Neural progenitor cell (in vitro differentiated cells): ENCODE measurements at regions not wholly inside any gene's neighbourhood (a gene's known extent, or its start where the extent isn't known, plus 50 kb on each side); places are given as distances from the start of the nearest gene placed in this dataset.

ENCODE experiments used
- EZH2 ChIP-seq: fragments of 200-600 bp; sonication (generic); IDR thresholded peaks from 2 replicates; pipeline ENCODE4 v1.6.1; 2017; ENCODE audit warnings: antibody characterized with exemption, mild to moderate bottlenecking, moderate library complexity
- EZH2phosphoT487 ChIP-seq: fragments of 200-600 bp; sonication (generic); IDR thresholded peaks from 2 replicates; pipeline ENCODE4 v1.6.1; 2017; ENCODE audit warnings: antibody characterized with exemption
- TF ChIP-seq, protein P1 (sequence below): fragments of 200-600 bp; sonication (generic); IDR thresholded peaks from 2 replicates; pipeline ENCODE4 v1.5.1; 2017; ENCODE audit warnings: antibody characterized with exemption, mild to moderate bottlenecking

DNA sequence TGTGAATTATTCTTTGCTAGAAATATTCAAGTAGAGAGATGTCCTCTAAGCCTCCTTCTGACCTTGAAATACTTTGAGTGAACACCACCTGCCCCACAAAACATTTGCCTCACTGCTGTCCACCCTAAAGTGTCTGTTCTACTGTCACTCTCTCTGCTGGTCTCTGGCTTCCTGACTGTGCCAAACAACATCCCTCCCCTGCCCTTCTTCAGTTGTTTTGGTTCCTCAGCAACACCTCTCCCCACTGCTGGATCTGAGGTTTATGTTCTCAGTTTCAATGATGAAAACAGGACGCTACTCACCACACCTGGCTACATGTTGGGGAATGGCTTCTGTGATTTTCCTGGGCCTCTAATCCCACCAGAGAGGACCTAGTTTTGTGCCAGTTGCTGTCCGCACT, 456.9 kb downstream of the BCOR start:
- TF ChIP-seq, protein P1, sequence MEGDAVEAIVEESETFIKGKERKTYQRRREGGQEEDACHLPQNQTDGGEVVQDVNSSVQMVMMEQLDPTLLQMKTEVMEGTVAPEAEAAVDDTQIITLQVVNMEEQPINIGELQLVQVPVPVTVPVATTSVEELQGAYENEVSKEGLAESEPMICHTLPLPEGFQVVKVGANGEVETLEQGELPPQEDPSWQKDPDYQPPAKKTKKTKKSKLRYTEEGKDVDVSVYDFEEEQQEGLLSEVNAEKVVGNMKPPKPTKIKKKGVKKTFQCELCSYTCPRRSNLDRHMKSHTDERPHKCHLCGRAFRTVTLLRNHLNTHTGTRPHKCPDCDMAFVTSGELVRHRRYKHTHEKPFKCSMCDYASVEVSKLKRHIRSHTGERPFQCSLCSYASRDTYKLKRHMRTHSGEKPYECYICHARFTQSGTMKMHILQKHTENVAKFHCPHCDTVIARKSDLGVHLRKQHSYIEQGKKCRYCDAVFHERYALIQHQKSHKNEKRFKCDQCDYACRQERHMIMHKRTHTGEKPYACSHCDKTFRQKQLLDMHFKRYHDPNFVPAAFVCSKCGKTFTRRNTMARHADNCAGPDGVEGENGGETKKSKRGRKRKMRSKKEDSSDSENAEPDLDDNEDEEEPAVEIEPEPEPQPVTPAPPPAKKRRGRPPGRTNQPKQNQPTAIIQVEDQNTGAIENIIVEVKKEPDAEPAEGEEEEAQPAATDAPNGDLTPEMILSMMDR = no peak
- TF ChIP-seq EZH2 = no peak
- no peak for TF ChIP-seq EZH2phosphoT487
